ENCODE measurements at regions not wholly inside any gene's neighbourhood (a gene's known extent, or its start where the extent isn't known, plus 50 kb on each side); places are given as distances from the start of the nearest gene placed in this dataset.

DNA sequence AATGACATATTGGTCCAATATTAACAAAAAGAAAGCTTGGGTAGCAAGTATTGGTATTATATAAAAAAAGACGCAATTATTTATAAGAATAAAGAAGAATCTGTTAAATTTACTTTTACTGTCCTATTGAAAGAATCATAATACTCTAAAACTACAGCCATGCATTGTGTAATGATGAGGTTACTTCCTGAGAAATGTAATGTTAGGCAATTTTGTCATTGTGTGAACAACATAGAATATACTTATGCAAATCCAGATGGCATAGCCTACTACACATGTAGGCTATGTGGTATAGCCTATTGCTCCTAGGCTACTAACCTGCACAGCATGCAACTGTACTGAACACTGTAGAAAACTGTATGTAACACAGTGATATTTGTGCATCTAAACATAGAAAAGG lies 121.2 kb upstream of the PTGFR start:
- no peak for DNase-seq

GRCh38 chr1:78370356-78370755 lies 120.4 kb upstream of the PTGFR start:
- DNase-seq = no peak

- DNase-seq = no peak
Measured at GRCh38 chr1:78370779-78371482, 119.8 kb upstream of the PTGFR start.

DNA sequence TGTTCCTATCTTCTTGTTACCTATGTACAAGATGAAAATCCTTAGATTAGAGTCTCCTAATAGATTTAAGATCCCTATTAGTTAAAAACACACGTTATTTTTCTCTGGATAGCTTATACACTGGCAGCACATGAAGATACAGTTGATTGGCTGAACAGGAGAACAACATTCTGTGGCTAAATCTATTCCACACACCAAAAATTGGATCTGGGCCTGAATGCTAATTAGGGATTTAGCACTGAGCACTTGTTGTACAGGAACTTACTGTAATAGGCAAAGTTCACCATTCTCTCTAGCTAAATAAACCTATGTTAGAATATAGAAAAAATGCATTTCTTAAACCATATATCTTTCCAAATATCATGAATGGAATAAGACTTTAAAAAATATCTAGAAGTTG lies 117.1 kb upstream of the PTGFR start:
- DNase-seq = no peak

DNA sequence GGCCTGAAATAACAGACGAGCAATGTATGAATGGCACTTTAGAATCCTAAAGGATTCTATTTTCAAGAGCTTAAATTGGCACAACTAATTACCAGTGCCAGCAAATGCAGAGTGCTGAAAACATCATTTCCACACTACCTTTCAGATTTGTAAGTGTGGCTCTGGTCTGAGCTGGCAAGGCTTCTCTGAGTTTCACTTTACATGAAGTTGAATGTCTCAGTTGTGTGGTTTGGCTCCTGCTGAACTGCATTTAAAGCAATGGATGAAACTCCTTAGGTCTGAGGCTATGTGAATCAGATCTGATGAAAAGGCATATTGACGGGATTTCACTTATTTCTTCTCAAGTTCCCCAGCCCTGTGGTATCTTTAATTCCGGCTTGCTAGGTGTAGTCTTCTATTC lies 114.8 kb upstream of the PTGFR start:
- DNase-seq = no peak

DNA sequence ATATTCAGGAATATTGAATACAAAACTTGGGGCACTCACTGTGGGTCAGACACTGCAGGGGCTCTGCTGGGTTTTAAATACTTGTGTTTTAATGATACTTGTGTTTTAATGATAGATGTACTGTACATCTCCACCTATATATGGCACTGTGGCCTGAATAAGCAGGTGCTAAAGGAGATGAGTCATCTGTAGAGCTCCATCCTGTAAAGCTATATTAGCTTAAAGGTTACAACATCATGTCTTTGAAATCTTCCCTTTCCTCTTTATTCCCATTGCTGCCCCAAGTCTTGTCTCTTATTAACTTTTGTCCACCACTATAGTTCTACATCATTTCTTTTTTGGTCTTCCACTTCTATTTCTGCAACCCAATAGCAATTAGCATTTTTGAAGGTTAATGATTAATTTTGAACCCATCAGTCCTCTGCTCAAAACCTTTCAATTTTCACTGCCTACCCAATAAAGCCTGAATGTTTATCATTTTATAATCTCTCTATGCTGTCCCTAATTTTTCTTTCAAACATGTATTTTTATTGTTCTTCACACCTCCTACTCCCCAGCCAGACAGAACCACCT lies 113.3 kb upstream of the PTGFR start:
- no peak for DNase-seq

DNA sequence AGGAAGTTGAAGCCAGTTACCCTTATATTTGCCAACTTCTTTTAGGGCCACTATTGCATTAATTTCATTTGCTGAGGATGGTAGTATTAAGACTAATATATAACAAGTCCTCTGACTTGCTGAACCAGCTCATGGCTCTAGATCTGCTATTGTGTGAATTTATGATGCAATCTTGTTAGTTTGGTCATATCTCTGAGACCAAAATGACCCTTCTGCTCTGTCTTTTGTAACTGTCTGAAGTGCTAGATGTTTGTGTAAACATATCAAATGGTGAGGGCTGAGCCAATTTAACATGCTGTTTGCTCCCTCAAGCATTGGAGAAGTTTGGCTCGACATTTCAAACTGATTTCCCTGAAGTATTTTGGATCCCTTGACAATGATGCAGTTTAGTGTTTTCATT lies 106.9 kb upstream of the PTGFR start:
- no peak for DNase-seq

DNA sequence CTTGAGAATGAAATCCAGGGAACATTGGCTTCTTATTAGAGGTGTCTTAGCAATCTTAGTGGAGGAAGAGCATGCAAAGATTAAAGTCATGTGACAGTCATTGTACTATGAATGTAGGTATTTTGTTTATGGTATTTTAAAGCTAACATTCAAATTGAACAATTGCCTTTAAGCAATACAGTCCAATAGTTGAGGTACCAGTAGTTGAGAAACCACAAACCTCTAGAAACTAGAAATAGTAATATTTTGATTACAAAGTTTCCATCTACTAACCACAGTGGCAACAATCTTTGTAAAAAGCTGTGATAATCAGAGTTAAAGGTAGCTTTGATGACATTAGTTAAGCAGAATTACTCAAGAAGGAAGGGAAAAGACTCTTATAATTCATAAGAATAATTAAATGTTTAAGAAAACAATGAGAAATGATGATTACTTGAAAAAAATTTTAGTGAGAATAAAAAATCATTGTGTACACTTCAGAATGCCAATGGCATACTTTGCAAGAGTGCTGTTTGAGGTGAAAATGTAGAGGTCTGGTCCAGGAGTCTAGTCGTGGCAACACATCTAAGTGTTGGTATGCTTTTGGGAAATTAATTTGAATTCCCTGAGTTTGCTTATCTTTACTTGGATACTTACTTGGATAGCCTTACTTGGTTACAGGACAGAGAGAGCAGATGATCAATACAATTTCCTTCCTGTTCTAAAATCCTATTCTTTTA lies 104.9 kb upstream of the PTGFR start:
- no peak for DNase-seq

DNA sequence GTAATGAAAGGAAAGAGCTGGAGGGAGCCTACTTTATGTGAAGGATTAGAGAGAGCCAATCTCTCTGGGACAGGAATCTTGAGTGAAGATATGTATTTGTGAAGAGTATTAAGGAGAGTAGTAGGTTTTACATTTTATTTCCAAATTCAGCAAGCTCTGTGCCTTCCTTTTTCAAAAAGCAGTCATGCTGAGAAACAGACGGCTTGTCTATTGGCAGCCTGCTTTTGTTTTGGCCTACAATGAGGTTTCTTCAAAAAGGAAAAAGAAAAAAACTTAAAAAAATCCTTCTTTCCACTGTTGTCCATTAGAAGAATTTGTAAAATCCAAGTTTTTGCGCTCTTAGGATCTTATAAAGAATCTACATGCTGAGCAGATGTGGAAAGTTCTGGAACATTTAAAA lies 103.6 kb upstream of the PTGFR start:
- DNase-seq = no peak

GRCh38 chr1:78387871-78388270 lies 102.9 kb upstream of the PTGFR start:
- DNase-seq = no peak

DNA sequence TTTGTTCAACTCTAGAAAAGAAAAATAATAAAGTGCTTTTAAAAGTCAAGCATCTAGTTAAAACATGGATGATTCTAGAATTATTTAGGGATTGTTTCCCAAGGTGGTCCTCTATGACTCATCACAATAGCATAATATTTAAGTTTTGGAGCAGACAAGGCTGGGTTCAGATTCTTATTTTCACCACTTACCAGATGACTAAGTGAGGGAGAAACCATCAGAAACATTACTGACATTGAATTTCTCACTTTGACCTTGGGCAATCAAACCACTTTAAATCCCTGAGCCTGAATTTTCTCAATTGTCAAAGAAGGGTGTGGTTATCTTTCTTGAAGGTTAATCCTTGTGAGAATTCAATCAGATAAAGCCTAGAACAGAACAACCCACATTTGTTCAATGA lies 102.5 kb upstream of the PTGFR start:
- no peak for DNase-seq

GRCh38 chr1:78401148-78401547 lies 89.6 kb upstream of the PTGFR start:
- DNase-seq = no peak

- DNase-seq = no peak
Measured at GRCh38 chr1:78408192-78408591, 82.6 kb upstream of the PTGFR start.

DNA sequence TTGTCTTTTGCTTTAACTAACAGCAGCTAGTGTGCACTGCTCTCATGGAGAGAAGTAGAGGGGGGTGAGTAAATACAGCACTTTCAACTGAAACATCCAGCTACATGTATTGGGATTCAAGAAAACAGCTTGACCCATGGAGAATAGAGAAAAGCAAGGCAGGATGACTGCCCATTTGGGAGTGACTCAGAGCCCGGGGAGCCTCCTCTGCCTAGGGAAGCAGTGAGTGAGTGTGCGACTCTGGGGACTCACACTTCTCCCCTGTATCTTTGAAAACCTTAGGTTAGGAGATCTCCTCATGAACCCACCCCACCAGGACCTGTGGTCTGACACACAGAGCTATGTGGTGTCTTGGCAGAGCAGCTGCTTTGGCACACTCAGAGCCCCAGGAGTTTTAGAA lies 82.0 kb upstream of the PTGFR start:
- no peak for DNase-seq

GRCh38 chr1:78410643-78411042 lies 80.1 kb upstream of the PTGFR start:
- no peak for DNase-seq

GRCh38 chr1:78411707-78412106 lies 79.1 kb upstream of the PTGFR start:
- DNase-seq = no peak

GRCh38 chr1:78415165-78415564 lies 75.6 kb upstream of the PTGFR start:
- DNase-seq = no peak

- no peak for DNase-seq
Measured at GRCh38 chr1:78419309-78419708, 71.5 kb upstream of the PTGFR start.

- no peak for DNase-seq
Measured at GRCh38 chr1:78420181-78420580, 70.6 kb upstream of the PTGFR start.

DNA sequence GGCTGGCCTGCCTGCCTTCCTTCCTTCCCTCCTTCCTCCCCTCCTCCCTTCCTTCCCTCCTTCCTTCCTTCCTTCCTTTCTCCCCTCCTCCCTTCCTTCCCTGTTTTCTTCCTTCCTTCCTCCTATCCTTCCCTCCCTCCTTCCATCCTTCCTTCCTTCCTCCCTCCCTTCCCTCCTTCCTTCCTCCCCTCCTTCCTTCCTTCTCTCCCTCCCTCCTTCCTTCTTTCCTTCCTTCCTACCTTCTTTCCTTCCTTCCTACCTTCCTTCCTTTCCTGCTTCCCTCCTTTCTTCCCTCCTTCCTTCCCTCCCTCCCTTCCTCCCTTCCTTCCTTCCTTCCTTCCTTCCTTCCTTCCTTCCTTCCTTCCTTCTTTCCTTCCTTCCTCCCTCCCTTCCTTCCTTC lies 70.1 kb upstream of the PTGFR start:
- no peak for DNase-seq

- DNase-seq = no peak
Measured at GRCh38 chr1:78424720-78425119, 66.1 kb upstream of the PTGFR start.

GRCh38 chr1:78426408-78426807 lies 64.4 kb upstream of the PTGFR start:
- DNase-seq = no peak

DNA sequence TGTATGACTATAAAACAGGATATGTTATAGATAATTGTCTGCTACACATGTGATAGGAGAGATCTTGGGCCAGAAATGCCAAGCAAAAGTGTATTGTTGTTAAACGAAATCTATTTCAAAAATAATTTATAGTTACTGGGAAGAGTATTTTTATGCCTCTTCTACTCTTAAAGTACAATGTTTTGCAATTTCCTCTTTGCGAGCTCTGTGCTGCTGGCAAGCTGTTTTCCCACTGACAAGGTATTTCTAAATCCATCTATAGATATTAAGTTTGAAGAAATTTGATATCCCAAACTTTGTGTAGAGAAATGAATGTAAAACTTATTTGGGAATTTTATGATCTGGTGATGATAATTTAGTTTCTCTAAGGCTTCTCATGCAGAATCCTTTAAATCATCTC lies 63.3 kb upstream of the PTGFR start:
- no peak for DNase-seq

DNA sequence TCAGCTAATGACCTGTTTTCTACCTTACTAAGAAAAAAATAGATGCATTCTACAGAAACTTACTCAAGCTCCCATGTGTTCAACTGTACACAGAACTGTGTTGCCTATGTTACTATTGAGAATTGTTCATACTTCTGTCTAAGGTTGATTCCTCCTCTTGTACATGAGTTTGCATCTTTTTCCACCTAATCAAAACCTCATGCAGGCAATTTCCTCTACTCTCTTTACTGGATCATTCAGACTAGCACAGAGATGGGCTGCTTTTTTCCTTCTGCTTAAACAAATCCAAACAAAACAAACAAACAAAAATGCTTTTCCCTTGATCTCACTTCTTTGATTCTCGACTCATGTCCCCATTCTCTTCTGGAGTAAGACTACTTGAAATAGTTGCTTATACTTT lies 58.8 kb upstream of the PTGFR start:
- no peak for DNase-seq

- no peak for DNase-seq
Measured at GRCh38 chr1:78434351-78434750, 56.4 kb upstream of the PTGFR start.
